OCI-LY3 (cell line): ENCODE measurements at regions not wholly inside any gene's neighbourhood (a gene's known extent, or its start where the extent isn't known, plus 50 kb on each side); places are given as distances from the start of the nearest gene placed in this dataset.

Experiments
- CTCF ChIP-seq: fragments of 200-600, 300-600 bp; sonication (generic); IDR thresholded peaks from 2 replicates; pipeline ENCODE4 v1.5.1; 2014; ENCODE audit warnings: antibody characterized with exemption, low read length, low read depth
- EZH2phosphoT487 ChIP-seq: fragments of 200-600 bp; shearing (Covaris generic); IDR thresholded peaks from 2 replicates; pipeline ENCODE4 v1.6.1; 2018; ENCODE audit warnings: antibody characterized with exemption, mixed run types, low read depth

DNA sequence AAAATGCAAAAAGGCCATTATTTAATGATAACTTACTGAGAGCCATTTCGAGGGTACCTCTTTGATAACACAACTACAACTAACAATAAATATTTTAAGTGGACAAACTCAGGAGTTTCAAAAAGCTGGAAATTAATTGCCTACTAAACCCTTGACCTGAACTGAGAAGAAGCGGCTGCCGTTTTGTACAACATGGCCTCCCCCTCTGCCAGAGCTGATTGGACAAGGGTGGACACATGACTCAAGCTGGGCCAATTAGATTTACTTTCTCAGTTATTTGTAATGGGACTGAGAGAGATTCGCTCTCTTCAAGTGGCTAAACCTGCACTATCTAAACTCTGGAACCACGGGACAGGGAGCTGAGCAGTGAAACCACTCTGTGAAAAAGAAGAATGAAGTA lies 135.9 kb upstream of the SERPINE2 start:
- TF ChIP-seq CTCF = no peak
- TF ChIP-seq EZH2phosphoT487 = no peak
